HG03439 (cell line): ENCODE measurements at regions not wholly inside any gene's neighbourhood (a gene's known extent, or its start where the extent isn't known, plus 50 kb on each side); places are given as distances from the start of the nearest gene placed in this dataset.
"Not testable (repeated sequence)": the region's sequence is repeated elsewhere in the genome, so short reads cannot be mapped to it uniquely, and the experiment has no call there.

Source experiments
- ATAC-seq: cut with Tn5 transposase; IDR thresholded peaks from one replicate; pipeline ENCODE4 v1.9.1; 2021; ENCODE audit warnings: mild to moderate bottlenecking, moderate library complexity; ENCODE audit not compliant: unreplicated experiment

DNA sequence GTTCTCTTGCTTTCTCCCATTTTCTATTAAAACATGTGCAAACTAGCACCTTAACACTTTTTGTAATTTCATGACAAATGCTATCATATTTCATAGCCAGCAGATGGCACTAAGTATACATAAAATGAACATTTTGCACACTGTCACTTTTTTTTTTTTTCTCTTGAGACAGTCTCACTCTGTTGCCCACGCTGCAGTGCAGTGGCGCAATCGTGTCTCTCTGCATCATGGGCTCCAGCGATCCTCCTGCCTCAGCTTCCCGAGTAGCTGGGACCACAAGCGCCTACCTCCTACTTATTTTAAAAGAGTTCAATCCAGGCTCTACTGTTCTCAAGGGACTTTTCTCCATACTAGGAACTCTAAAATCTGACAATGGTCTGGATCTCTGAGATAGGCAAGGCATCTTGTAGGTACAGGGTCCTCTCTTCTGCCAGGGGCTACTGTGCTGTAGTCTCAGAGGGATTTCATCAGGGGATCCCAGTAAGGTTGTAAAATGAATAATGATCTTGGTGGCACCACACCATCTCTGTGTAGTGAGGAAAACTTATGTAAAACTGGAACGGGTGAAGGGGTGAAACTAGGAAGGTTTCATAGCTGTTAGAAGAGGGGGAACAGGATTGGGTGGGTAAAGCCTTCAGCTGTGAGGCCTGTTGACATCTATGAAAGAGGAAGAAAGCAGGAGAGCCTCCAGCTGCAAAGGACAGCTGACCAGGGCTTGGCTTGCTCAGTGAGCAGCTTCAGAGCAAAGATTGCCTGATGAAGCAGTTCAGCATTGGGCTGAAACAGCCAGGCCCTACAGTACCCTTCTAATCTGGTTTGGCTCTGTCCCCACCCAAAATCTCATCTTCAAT, 196.9 kb downstream of the AVL9 start:
- not testable (repeated sequence) for ATAC-seq

DNA sequence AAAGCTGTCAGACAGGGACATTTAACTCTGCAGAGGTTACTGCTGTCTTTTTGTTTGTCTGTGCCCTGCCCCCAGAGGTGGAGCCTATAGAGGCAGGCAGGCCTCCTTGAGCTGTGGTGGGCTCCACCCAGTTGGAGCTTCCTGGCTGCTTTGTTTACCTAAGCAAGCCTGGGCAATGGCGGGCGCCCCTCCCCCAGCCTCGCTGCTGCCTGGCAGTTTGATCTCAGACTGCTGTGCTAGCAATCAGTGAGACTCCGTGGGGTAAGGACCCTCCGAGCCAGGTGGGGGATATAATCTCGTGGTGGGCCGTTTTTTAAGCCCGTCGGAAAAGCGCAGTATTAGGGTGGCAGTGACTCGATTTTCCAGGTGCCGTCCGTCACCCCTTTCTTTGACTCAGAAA, 192.8 kb downstream of the AVL9 start:
- ATAC-seq: not testable (repeated sequence)

DNA sequence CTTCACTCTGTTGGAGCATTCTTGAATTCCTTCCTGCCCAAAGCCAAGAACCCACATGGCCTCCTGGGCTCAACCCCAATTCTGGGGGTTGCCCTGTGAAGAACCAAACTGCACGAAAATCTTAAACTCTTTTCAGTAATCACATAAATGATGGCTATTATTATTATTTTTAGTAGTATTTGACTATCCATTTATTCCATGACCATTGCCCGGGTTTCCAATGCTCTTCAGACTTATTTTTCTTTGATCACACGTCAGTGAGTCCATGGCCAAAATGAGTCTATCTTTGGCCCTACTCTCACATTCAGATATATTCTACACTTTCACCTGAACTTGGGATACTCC, 185.9 kb downstream of the AVL9 start:
- ATAC-seq: no peak

DNA sequence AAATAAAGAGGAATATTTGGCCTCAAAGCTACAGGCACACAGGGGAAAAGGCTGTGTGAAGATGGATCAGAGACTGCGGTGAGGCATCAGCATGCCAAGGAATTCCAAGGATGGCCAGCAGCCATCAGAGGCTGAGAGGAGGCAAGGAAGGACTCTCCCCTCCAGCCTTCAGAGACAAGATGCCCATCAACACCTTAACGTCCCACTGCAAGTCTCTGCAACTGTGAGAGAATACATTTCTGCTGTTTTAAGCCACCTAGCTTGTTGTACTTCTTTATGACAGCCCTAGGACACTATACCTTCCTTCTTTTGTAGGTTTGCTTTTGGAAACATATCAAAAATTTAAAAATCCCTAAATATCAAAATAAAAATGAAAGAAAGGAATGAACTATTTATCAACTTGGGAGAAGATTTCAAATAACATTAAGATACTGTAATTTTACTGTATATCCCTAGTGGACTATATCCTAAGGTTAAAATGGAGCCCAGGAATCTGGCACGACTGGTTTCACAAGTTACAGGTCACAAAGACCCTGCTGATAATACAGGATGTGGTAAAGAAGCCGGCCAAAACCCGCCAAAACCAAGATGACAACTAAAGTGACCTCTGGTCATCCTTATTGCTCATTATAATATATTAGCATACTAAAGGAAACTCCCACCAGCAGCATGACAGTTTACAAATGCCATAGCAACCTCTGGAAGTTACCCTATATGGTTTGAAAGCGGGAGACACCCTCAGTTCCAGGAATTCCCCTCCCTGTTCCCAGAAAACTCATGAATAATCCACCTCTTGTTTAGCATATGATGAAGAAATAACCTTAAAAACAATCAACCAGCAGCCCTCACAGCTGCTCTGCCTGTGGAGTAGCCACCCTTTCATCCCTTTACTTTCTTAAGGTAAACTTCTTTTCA, 185.2 kb downstream of the AVL9 start:
- no peak for ATAC-seq

DNA sequence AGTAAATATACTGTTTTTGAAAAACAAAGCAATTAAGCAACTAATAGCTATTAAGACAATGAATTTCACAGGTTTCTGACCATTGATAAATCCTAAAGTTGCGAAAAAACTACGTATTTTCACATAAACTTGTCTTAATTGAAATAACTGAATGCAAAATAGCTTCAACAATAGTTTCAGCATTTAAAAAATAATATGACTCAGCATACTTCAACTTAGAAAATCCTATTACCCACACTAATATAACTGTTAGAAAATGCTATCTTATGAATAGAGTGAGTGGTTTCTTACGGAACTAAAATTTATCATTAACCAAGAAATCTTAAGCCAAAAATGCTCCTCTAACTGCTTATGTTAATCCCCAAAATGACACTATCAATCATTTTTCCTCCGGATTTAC, 183.9 kb downstream of the AVL9 start:
- ATAC-seq: no peak

DNA sequence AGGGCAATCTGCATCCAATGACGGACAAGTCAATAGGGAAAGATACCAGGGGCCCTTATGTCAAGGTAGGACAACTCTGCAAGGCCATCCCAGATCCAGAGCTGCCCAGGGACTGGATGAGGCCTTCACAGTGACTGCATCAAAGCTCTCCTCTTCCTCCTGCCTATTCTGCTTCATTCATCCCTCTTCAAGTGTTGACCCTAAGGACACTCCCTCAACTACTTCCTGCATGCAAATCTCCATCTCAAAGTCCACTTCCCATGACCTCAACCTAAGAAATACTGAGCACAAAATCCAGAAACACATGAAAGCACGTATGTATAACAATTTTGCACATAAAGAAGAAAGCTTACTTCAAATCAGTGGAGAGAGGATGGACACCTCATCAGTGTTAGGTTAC, 182.3 kb downstream of the AVL9 start:
- no peak for ATAC-seq

DNA sequence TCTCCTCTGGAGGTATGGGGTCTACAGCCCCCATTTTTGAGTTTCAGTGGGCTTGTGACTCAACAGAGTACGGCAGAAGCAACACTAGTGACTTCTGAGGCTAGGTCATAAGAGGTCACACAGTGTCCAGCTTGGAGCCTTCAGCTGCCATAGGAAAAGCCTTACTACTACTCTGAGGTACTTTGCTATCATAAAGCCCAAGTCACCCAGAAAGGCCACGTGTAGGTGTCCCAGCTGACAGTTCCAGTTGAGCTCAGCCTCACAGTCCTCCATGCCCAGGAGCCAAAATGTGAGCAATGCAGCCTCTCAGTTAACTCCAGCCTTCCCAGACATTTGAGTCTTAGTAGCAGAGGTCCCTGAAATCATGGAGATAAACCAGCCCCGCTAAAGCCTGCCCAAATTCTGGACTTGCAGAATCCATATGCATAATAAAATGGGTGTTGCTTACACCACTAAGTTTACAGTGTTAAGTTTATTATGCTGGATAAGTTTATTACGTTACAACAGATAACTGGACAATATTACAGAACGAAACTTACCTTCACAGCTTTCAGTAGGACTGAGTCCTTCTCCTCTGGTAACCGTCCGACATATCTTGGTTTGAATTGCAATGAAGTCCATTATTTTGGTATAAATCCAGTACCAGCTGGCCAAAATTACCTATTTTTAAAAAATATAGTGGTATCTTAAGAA, 181.1 kb downstream of the AVL9 start:
- no peak for ATAC-seq

DNA sequence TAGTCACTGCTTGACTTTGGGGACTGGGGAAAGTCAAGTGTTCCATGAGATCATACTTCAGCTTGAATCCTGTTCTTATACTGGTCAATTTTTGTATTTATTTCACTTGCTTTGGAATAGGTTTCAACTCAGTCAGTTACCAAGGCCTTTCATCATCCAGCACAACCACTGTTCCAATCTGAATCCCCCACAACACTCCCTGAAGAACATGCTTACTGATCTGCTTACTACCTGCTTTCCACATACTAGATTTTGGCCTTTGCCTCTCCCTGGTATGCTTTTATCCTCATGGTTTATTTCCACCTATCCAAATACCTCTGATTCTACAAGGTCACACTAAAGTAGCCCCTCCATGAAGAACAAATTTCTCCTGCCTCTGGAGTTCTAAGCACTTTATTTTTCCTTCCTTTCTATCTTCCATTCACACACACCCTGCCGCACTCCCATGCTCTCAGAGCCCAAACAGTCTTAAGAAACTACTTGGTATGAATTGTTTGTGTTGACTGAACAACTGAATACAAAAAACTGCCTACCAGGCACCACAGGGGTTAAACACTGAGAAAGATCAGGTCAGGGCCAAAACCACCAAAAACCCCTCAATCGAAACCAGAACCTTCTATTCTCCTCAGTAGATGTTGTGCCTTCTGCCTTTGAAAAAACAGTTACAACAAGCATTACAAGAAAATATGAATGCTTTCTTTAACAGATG, 178.1 kb downstream of the AVL9 start:
- ATAC-seq: no peak

DNA sequence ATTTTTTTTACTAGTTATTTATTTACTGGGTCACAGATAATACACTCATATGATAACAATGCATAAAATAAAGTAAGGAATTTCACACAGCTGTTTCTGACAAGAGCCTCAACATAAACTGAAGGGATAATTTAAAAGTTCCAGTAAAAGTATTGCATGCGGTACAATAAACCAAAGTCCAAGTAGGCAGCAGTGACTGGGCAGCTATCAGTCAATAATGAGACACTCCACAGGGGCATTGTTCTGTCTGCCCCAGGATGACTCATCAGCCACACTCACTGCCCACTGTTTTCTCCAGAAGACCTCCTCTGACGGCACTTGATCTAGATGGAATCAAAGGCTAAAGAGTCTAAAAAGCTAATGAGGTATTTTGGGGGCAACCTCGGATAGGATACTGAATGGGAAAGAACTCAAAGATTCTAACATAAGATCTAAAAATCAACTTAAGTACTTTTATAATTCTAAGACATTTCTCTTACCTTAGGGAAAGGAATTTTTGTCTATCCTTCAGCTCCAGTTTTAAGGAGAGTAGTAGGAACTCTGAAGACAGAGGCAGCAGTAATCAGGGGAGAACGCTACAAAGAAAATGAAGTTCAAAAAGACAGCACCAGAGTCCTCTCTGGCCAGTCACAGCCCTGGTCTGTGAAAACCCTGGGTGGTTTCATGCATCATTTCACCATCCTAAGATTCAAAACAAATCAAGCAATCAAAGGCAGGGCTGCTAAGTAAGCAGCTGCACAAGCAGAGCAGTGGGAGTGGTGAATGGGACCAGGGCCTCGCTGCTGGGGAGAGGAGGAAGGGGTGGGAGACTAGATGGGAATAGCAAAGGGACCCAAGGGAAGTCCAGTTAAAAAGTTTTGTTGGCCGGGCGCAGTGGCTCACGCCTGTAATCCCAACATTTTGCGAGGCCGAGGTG, 175.1 kb downstream of the AVL9 start:
- ATAC-seq: no peak

DNA sequence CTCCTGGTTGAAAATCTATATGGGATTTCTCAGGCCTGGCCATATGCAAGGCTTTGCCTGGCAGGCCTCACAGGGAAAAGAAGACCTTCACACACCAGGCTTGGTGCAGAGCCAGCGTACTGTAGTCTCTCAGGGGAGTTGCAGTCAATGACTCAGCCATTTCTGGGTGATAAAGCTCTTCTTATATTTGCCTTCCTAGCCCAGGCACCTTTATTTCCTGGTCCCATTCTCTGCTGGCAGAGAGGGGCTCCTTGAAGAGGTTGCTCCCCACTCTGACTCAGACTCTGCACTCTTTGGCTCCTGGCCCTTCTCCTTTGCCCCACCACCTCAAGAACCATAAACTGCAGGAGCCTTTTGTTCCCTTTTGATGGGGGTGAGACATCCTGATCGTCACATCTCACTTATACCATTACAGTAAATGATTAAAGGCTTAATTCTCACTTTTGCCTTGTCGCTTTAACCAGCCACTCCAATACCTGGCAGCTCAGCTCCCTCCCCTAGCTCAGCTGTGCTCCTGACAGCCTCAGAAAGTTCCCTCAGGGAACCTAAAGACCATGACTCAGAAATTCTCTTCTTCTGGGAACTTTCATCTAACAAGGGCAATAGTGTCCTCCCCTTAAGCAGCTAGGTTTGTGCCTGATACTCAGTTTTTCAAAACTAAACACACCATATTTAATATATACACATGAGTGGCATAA, 174.0 kb downstream of the AVL9 start:
- not testable (repeated sequence) for ATAC-seq

DNA sequence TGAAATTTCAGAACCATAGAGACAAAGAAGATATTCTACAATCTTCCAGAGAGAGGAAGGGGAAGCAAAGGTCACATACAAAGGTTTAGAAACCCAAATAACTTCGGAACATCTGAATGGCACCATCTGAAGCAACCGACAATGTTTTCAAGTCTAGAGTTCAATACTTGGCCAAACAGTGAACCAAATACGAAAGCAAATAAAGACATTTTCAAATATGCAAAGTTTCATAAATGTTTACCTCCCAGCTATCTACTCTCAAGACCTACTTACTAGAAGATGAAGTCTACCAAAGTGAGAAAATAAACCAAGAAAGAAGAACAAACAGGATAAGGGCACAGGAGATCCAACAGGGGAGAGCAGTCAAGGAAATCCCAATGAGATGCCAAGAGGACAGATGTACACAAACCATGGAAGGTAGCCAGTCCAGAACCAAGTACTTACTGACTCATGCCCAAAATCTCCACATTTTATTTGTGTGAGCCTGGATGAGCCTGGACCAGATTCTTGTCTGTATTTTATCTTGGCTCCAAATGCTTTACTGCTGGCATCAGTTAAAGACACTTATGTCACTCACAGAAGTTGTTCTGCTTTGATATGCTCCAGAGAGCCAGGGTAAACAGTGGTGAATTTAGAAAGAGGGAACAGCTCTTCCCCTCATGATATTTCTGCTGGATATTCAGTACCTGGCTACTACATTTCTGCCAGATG, 173.3 kb downstream of the AVL9 start:
- ATAC-seq: not testable (repeated sequence)

DNA sequence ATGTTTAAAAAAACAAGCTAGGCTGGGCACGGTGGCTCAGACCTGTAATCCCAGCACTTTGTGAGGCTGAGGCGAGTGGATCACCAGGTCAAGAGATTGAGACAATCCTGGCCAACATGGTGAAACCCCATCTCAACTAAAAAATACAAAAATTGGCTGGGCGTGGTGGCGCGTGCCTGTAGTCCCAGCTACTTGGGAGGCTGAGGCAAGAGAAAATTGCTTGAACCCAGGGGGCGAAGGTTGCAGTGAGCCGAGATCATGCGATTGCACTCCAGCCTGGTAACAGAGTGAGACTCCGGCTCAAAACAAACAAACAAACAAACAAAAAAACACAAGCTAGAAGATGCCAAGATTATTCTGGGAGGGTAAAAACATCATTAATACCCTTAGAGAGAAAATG, 172.3 kb downstream of the AVL9 start:
- ATAC-seq: not testable (repeated sequence)

DNA sequence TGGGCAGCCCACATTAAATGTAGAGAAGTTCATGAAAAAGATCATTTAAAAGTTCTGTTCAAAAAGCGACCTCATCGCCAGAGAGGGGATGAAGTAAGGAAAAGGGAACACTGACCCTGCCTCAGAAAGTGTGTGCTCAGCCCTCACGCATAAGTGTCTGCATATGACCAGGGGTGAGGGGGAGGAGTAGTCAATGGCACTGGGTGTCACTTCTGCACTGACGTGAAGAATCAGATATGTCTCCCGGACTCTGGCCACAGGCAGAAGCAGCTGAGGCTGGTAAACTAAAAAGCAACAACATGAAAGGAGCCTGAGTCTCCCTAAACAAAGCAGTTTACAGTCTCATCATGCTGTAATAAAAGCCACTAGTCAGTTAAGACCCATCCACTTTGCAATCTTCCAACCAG, 168.5 kb downstream of the AVL9 start:
- ATAC-seq: not testable (repeated sequence)

DNA sequence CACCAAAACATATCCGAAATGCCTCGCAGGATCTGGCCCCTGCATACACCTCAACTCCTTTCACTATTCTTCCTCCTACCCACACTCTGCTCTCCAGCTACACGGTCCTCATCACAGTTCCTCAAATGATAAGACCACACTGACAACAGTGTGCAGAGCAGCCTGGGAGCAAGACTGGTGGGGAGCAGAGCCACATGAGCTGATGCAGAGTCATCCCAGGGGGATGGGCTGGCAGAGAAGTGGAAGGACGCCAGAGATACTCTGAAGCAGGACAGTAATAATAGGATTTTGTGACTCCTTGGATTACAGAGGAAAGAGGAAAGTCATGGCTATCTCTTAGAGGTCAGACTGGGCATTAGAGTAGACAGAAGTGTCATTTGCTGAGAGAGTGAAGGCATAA, 167.2 kb downstream of the AVL9 start:
- ATAC-seq: not testable (repeated sequence)

DNA sequence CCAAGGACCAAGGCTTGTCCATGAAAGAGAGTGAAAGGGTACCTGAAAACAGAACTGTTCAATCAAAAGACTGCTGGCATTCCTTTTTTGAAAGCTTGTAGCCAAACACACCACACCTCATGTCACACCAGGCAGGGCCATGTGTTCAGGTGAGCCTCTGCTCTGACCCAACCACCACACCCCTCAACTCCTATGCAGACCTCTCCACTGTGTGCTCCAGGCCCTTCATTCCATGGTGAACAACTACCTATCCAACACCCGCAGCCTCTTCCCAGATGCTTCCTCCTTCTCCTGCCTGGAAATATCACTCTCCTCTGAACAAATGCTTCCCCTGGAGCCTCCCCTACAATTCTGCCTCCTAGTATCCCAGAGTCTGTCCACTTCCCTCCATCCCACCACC, 166.6 kb downstream of the AVL9 start:
- no peak for ATAC-seq

DNA sequence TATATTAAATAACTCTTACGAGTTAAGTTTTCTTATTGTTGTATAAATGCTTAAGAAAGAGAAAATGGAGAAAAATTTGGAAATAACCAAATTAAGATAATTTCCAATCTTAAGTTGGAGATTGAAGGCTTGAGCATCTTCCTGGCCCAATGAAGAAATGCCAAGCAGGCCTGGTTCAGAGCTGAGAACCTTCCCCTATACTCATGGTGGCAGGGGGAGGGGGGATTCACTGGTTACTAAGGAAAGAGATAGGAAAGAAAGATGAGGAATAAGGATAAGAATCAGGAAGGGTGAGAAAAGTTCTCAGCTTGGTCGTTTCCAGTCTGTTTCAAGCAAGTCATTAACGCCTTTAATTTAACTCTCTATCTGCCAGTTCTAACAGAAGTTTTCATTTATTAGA, 166.2 kb downstream of the AVL9 start:
- ATAC-seq: no peak

DNA sequence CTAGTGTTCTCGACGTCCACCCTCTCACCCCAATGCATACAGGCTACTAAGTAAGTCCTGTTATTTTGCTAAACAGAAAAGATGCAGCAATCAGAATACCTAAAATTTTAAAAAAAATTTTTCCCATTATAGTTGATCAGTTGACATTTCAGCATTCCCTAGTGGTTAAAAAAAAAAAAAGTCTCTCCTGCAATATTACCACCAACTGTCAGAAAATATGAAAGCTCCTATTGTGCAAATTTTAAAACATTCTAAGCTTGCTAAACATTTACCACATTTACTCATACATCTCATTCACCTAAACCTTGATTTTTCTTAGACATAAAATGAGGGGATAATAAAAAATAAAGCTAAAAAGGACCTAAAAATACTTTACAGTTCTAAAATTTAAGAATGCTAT, 165.6 kb downstream of the AVL9 start:
- ATAC-seq: no peak

DNA sequence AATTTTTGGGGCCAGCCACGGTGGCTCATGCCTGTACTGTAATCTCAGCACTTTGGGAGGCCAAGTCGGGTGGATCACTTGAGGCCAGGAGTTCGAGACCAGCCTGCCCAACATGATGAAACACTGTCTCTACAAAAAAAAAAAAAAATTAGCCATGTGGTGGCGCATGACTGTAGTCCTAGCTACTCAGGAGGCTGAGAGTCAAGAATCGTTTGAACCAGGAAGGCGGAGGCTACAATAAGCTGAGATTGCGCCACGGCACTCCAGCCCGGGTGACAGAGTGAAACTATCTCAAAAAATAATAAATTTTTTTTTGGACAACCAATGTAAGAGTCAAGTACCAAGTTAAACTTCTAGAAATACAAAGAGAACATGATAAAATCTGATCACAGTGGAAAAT, 164.6 kb downstream of the AVL9 start:
- ATAC-seq: no peak

DNA sequence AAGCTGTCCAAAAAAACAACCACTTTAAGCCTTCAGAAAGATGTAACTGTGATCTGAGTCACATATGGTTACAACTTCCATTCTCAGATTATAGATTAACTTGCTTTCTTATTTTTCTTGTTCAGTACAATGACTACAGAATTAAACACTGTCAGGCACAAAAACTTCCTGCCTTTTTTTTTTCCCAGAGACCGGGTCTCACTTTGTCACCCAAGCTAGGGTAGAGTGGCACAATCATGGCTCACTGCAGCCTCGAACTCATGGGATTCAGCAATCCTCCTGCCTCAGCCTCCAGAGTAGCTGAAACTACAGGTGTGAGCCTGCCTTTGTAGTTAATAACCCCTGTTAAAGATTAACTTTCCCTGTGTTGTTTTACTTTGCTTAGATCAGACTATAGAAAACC, 163.2 kb downstream of the AVL9 start:
- no peak for ATAC-seq
